Nephron (organoid): ENCODE measurements at regions not wholly inside any gene's neighbourhood (a gene's known extent, or its start where the extent isn't known, plus 50 kb on each side); places are given as distances from the start of the nearest gene placed in this dataset.

ENCODE experiments used
- H3K27ac Mint-ChIP-seq, 3 experiments: 2 replicates each; pipeline ENCODE4 v1.8.0; 2020; ENCODE audit warnings: mixed read lengths in 3 of 3, mild to moderate bottlenecking in 2 of 3, moderate library complexity in 1 of 3
- H3K27me3 Mint-ChIP-seq: 2 replicates; pipeline ENCODE4 v1.8.0; 2021; ENCODE audit warnings: low read depth, mild to moderate bottlenecking, moderate library complexity, mixed read lengths
- H3K36me3 Mint-ChIP-seq: 2 replicates; pipeline ENCODE4 v1.8.0; 2020; ENCODE audit warnings: low read depth, mixed read lengths
- H3K4me1 Mint-ChIP-seq: 2 replicates; pipeline ENCODE4 v1.8.0; 2020; ENCODE audit warnings: mixed read lengths
- H3K4me3 Mint-ChIP-seq, 3 experiments: 2 replicates each; pipeline ENCODE4 v1.8.0; 2020; ENCODE audit warnings: mild to moderate bottlenecking in 3 of 3, mixed read lengths in 3 of 3, moderate library complexity in 2 of 3
- H3K9me3 Mint-ChIP-seq: 2 replicates; pipeline ENCODE4 v1.8.0; 2020; ENCODE audit warnings: mixed read lengths
- TF ChIP-seq, protein P1 (sequence below), 3 experiments: fragments of 200-600 bp; sonication (generic); IDR thresholded peaks; one replicate each; pipeline ENCODE4 v1.5.0; 2021; ENCODE audit warnings: antibody characterized with exemption in 3 of 3; ENCODE audit not compliant: unreplicated experiment in 3 of 3

DNA sequence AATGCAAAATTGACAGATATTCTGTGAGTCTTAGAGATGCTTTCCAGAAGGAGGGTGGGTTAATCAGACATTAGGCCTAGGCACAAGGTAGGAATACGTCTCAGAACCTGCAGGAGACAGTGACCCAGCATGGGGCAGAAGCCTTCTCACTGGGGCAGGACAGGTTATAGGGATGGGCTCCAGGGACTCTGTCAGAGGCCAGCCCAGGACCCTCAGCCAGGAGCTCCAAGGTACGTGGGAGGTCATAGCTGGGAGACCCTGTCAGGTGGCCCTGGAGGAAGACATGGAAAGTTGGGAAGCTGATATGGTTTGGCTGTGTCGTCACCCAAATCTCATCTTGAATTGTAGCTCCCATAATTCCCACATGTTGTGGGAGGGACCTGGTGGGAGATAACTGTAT lies 450.4 kb downstream of the GADD45G start:
- Mint-ChIP-seq H3K4me3 (no peak overlapping the region), H3K27ac (no peak overlapping the region), H3K36me3 (no peaks in the 10 kb centered on the region), H3K27me3 (peaks cover 27% of the 10 kb centered on the region), H3K9me3 (peaks cover 10% of the 10 kb centered on the region), H3K4me1 (no peaks in the 10 kb centered on the region)
- TF ChIP-seq, protein P1, sequence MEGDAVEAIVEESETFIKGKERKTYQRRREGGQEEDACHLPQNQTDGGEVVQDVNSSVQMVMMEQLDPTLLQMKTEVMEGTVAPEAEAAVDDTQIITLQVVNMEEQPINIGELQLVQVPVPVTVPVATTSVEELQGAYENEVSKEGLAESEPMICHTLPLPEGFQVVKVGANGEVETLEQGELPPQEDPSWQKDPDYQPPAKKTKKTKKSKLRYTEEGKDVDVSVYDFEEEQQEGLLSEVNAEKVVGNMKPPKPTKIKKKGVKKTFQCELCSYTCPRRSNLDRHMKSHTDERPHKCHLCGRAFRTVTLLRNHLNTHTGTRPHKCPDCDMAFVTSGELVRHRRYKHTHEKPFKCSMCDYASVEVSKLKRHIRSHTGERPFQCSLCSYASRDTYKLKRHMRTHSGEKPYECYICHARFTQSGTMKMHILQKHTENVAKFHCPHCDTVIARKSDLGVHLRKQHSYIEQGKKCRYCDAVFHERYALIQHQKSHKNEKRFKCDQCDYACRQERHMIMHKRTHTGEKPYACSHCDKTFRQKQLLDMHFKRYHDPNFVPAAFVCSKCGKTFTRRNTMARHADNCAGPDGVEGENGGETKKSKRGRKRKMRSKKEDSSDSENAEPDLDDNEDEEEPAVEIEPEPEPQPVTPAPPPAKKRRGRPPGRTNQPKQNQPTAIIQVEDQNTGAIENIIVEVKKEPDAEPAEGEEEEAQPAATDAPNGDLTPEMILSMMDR (IDR thresholded peaks at IDR 0.05; ENCODE audit: unreplicated experiment in 3 of 3), result no peak

DNA sequence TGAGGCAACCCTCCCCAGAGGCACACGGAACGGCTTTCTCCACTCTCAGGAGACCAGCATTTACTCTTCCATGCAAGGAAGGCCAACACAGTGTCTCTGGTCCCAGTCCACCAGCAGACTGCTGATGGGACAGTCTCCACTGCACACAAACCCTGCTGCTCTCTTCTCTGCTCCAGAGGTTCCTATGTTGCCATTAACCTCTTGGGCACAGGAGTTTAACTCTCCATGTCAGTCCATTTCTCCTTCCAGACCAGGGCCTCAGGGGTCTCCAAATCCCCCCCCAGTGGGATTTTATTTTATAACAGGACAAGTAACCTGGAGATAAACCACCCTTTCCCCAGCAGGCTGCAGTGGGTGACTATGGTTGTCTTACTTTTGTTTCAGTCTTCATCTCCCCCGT lies 452.5 kb downstream of the GADD45G start:
- H3K36me3 Mint-ChIP-seq, result no peaks in the 10 kb centered on the region

DNA sequence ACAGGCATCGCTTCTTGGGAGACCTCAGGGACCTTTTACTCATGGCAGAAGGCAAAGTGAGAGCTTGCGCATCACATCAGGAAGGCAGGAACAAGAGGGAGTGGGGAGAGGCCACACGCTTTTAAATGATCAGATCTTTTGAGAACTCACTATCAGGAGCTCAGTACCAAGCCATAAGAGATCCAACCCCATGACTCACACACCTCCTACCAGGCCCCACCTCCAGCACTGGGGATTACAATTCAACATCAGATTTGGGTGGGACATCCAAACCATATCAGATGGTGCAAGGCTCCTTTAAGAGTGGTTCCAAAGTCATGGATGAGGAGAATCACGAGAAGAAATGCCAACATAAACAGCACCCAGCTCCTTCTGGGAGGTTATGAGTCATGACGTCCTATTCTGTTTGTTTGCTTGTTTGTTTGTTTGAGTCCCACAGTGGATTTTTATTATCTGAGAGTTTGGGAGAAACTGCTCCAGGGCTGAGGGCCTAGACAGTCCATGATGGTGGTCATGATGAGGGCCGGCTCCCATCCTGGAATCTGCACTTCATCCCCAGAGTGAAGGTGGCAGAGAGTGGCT lies 453.5 kb downstream of the GADD45G start:
- Mint-ChIP-seq H3K9me3 (peaks cover 10% of the 10 kb centered on the region), H3K4me3 (no peak overlapping the region), H3K36me3 (no peaks in the 10 kb centered on the region), H3K27ac (no peak overlapping the region), H3K4me1 (peaks cover 18% of the 10 kb centered on the region), H3K27me3 (peaks cover 26% of the 10 kb centered on the region)
- TF ChIP-seq, protein P1 (IDR thresholded peaks at IDR 0.05; ENCODE audit: unreplicated experiment in 3 of 3), result no peak

More for the DNA sequence above, 452.5 kb downstream of the GADD45G start:
- Mint-ChIP-seq H3K27ac (no peak overlapping the region), H3K4me1 (peaks cover 9% of the 10 kb centered on the region), H3K9me3 (peaks cover 10% of the 10 kb centered on the region), H3K27me3 (peaks cover 27% of the 10 kb centered on the region), H3K4me3 (no peak overlapping the region)
- TF ChIP-seq, protein P1 (IDR thresholded peaks at IDR 0.05; ENCODE audit: unreplicated experiment in 3 of 3), result no peak

DNA sequence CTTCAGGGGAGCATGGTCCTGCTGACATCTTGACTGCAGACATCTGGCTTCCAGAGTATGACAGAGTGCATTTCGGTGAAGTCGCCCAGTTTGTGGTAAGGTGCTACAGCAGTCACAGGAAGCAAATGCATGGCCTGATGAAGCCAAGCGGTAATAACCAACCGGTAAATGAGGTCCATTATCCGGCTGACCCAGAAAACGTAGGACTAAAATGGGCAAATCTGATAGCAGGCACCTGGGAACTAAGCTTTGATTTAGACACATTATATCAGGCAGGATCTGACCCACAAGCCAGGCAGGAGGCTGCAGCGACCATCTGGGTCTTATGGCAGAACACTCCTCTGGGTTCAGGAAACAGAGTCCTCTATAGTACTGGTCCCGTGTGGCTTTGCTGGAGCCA lies 454.6 kb downstream of the GADD45G start:
- Mint-ChIP-seq H3K27ac (no peak overlapping the region), H3K4me3 (no peak overlapping the region), H3K36me3 (no peaks in the 10 kb centered on the region), H3K27me3 (peaks cover 19% of the 10 kb centered on the region), H3K4me1 (peaks cover 19% of the 10 kb centered on the region), H3K9me3 (peaks cover 4% of the 10 kb centered on the region)
- TF ChIP-seq, protein P1 (IDR thresholded peaks at IDR 0.05; ENCODE audit: unreplicated experiment in 3 of 3), result no peak

DNA sequence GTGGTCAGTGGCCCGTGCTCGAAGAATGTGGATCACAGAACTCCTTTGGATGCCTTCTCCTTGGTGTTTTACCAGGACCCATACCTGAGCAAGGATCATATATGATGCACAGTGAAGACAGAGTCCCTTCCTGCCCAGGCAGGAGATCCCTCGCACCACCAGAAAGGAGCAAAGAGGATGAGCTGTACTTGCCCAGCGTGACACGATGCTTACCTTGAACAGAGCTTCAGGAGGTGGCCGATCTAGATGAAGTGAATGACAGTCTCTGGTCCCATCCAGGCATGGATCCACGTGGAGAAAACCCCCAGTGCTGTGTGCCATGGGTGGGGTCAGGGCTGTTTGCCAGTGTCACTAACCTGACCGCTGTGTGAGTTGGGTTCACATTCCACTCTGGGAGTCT lies 455.4 kb downstream of the GADD45G start:
- H3K4me3 Mint-ChIP-seq, result no peak overlapping the region
- peaks cover 26% of the 10 kb centered on the region for H3K4me1 Mint-ChIP-seq
- no peaks in the 10 kb centered on the region for H3K36me3 Mint-ChIP-seq
- H3K9me3 Mint-ChIP-seq, result peaks cover 4% of the 10 kb centered on the region
- peaks cover 21% of the 10 kb centered on the region for H3K27me3 Mint-ChIP-seq
- TF ChIP-seq, protein P1 (IDR thresholded peaks at IDR 0.05; ENCODE audit: unreplicated experiment in 3 of 3), result no peak
- H3K27ac Mint-ChIP-seq, result no peak overlapping the region

DNA sequence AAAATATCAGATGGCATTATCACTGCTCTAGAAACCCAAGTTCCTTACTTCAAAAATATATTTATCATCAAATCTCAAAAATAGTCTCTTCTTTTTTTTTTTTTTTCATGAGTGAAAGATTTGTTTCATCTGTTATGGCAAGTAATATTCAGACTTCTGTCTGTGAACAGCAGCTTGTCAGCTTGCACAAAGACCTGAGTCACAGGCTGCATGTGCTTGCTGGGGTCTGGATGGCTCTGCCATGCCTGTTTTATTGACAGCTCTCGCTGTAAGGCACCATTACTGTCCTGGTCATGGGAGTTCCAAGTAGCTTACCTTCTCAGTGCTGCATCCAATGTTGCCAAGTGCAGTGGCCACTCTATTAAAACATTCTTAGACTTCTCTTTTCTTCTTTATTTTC lies 456.4 kb downstream of the GADD45G start:
- no peak overlapping the region for H3K4me3 Mint-ChIP-seq
- H3K27ac Mint-ChIP-seq, result no peak overlapping the region
- H3K9me3 Mint-ChIP-seq, result peaks cover under 1% of the 10 kb centered on the region
- no peaks in the 10 kb centered on the region for H3K36me3 Mint-ChIP-seq
- TF ChIP-seq, protein P1 (IDR thresholded peaks at IDR 0.05; ENCODE audit: unreplicated experiment in 3 of 3), result no peak
- H3K27me3 Mint-ChIP-seq, result peaks cover 18% of the 10 kb centered on the region
- peaks cover 26% of the 10 kb centered on the region for H3K4me1 Mint-ChIP-seq
